Esophagus (tissue), 2 donors: ENCODE measurements at regions not wholly inside any gene's neighbourhood (a gene's known extent, or its start where the extent isn't known, plus 50 kb on each side); places are given as distances from the start of the nearest gene placed in this dataset.

ENCODE experiments used
- H3K27ac ChIP-seq, 2 donors: one replicate each; pipeline ENCODE4 v1.5.1; 2013; ENCODE audit warnings: low read depth in 2 of 2, mild to moderate bottlenecking in 2 of 2, inconsistent platforms in 1 of 2, low read length in 1 of 2, moderate library complexity in 1 of 2
- H3K27me3 ChIP-seq, 2 donors: one replicate each; pipeline ENCODE4 v1.6.1; 2013; ENCODE audit warnings: low read length in 2 of 2, control low read depth in 1 of 2, mild to moderate bottlenecking in 1 of 2; ENCODE audit not compliant: insufficient read depth in 2 of 2, control insufficient read depth in 1 of 2
- H3K36me3 ChIP-seq, 2 donors: one replicate each; pipeline ENCODE4 v1.6.1; 2013; ENCODE audit warnings: low read length in 1 of 2; ENCODE audit not compliant: control insufficient read depth in 2 of 2, insufficient read depth in 2 of 2
- H3K4me1 ChIP-seq, 2 donors: one replicate each; pipeline ENCODE4 v1.6.1; 2013; ENCODE audit warnings: low read length in 1 of 2; ENCODE audit not compliant: control insufficient read depth in 2 of 2, insufficient read depth in 2 of 2
- H3K4me3 ChIP-seq, 2 donors: one replicate each; pipeline ENCODE4 v1.5.1; 2013; ENCODE audit warnings: low read length in 2 of 2, mild to moderate bottlenecking in 2 of 2, low read depth in 1 of 2, moderate library complexity in 1 of 2
- H3K9me3 ChIP-seq, 2 donors: one replicate each; pipeline ENCODE4 v1.6.1; 2013; ENCODE audit warnings: mild to moderate bottlenecking in 2 of 2, low read depth in 1 of 2, low read length in 1 of 2, moderate library complexity in 1 of 2; ENCODE audit not compliant: control insufficient read depth in 2 of 2, insufficient read depth in 1 of 2
- WGBS, 2 donors: extraction: QIAGEN DNeasy Blood & Tissue Kit; methylation state at CpG; one replicate each; pipeline ENCODE4 v1.1.7; 2013; 5-methylcytosine and 5-hydroxymethylcytosine counted together
- donor health status: healthy with polysubstance abuse.
- donor health status: Bipolar disorder and iron deficiency.

GRCh38 chr14:71536015-71536740 lies 396.1 kb upstream of the RGS6 start:
- Histone ChIP-seq H3K27me3 (no peaks in the 10 kb centered on the region), H3K4me3 (no peak overlapping the region), H3K9me3 (no peaks in the 10 kb centered on the region), H3K4me1 (no peaks in the 10 kb centered on the region), H3K36me3 (no peaks in the 10 kb centered on the region), H3K27ac (no peak overlapping the region)
- WGBS, 2 donors: 79 to 84% methylated on average over 2 of the region's 2 CpGs

GRCh38 chr14:71536927-71537772 lies 395.1 kb upstream of the RGS6 start:
- Histone ChIP-seq H3K36me3 (no peaks in the 10 kb centered on the region), H3K4me3 (no peak overlapping the region), H3K27ac (no peak overlapping the region), H3K9me3 (no peaks in the 10 kb centered on the region), H3K27me3 (no peaks in the 10 kb centered on the region), H3K4me1 (no peaks in the 10 kb centered on the region)
- 89 to 90% methylated on average over 9 of the region's 9 CpGs for WGBS, 2 donors

GRCh38 chr14:71538288-71538687 lies 393.9 kb upstream of the RGS6 start:
- Histone ChIP-seq H3K4me1 (no peaks in the 10 kb centered on the region), H3K27me3 (no peaks in the 10 kb centered on the region), H3K4me3 (no peak overlapping the region), H3K36me3 (no peaks in the 10 kb centered on the region), H3K27ac (no peak overlapping the region), H3K9me3 (no peaks in the 10 kb centered on the region)
- WGBS, 2 donors: 86 to 98% methylated on average over 4 of the region's 4 CpGs

GRCh38 chr14:71538938-71539649 lies 393.1 kb upstream of the RGS6 start:
- 55 to 61% methylated on average over 4 of the region's 4 CpGs for WGBS, 2 donors
- H3K36me3 ChIP-seq: no peaks in the 10 kb centered on the region
- H3K4me3 ChIP-seq: no peak overlapping the region
- H3K9me3 ChIP-seq: no peaks in the 10 kb centered on the region
- no peaks in the 10 kb centered on the region for H3K27me3 ChIP-seq
- no peaks in the 10 kb centered on the region for H3K4me1 ChIP-seq
- H3K27ac ChIP-seq: no peak overlapping the region

- no peak overlapping the region for H3K4me3 ChIP-seq
- H3K9me3 ChIP-seq: no peaks in the 10 kb centered on the region
- H3K27ac ChIP-seq: no peak overlapping the region
- WGBS, 2 donors: 55 to 58% methylated on average over 8 of the region's 8 CpGs
- no peaks in the 10 kb centered on the region for H3K4me1 ChIP-seq
- no peaks in the 10 kb centered on the region for H3K27me3 ChIP-seq
- no peaks in the 10 kb centered on the region for H3K36me3 ChIP-seq
Observed at GRCh38 chr14:71539650-71540285, 392.5 kb upstream of the RGS6 start.

- H3K9me3 ChIP-seq: no peaks in the 10 kb centered on the region
- no peaks in the 10 kb centered on the region for H3K4me1 ChIP-seq
- no peaks in the 10 kb centered on the region for H3K27me3 ChIP-seq
- H3K4me3 ChIP-seq: no peak overlapping the region
- no peak overlapping the region for H3K27ac ChIP-seq
- H3K36me3 ChIP-seq: no peaks in the 10 kb centered on the region
- WGBS, 2 donors: 79 to 82% methylated on average over 3 of the region's 3 CpGs
Observed at GRCh38 chr14:71541271-71541670, 391.0 kb upstream of the RGS6 start.

- Histone ChIP-seq H3K9me3 (no peaks in the 10 kb centered on the region), H3K36me3 (no peaks in the 10 kb centered on the region), H3K27ac (no peak overlapping the region), H3K4me3 (no peak overlapping the region), H3K4me1 (no peaks in the 10 kb centered on the region), H3K27me3 (no peaks in the 10 kb centered on the region)
- WGBS, 2 donors: 82 to 84% methylated on average over 5 of the region's 5 CpGs
Observed at GRCh38 chr14:71541973-71542690, 390.1 kb upstream of the RGS6 start.

GRCh38 chr14:71549421-71550050 lies 382.7 kb upstream of the RGS6 start:
- Histone ChIP-seq H3K4me3 (no peak overlapping the region), H3K27me3 (no peaks in the 10 kb centered on the region), H3K27ac (no peak overlapping the region), H3K36me3 (no peaks in the 10 kb centered on the region), H3K9me3 (no peaks in the 10 kb centered on the region), H3K4me1 (no peaks in the 10 kb centered on the region)
- 90 to 94% methylated on average over 6 of the region's 6 CpGs for WGBS, 2 donors
